ENCODE measurements at regions not wholly inside any gene's neighbourhood (a gene's known extent, or its start where the extent isn't known, plus 50 kb on each side); places are given as distances from the start of the nearest gene placed in this dataset.

GRCh38 chr10:55144001-55144400, 343.0 kb upstream of the PCDH15 start:
- DNase-seq = no peak

GRCh38 chr10:55141892-55142291, 340.9 kb upstream of the PCDH15 start:
- DNase-seq = peak; percentile 1

- no peak for DNase-seq
Measured at GRCh38 chr10:55137063-55137462, 336.0 kb upstream of the PCDH15 start.

- no peak for DNase-seq
Measured at GRCh38 chr10:55104738-55105137, 303.7 kb upstream of the PCDH15 start.

GRCh38 chr10:55098452-55098851, 297.4 kb upstream of the PCDH15 start:
- DNase-seq = no peak

- peak; percentile 8 for DNase-seq
Measured at GRCh38 chr10:55091691-55092328, 290.8 kb upstream of the PCDH15 start.

- DNase-seq = no peak
Measured at GRCh38 chr10:55078121-55078520, 277.1 kb upstream of the PCDH15 start.

- DNase-seq = no peak
Measured at GRCh38 chr10:55065185-55065584, 264.2 kb upstream of the PCDH15 start.

GRCh38 chr10:55063811-55064210, 262.8 kb upstream of the PCDH15 start:
- no peak for DNase-seq

- no peak for DNase-seq
Measured at GRCh38 chr10:55062349-55062748, 261.3 kb upstream of the PCDH15 start.

GRCh38 chr10:55058800-55059199, 257.8 kb upstream of the PCDH15 start:
- no peak for DNase-seq

GRCh38 chr10:55051515-55051914, 250.5 kb upstream of the PCDH15 start:
- DNase-seq = no peak

- DNase-seq = no peak
Measured at GRCh38 chr10:55048830-55049498, 247.9 kb upstream of the PCDH15 start.

GRCh38 chr10:55043540-55043939, 242.5 kb upstream of the PCDH15 start:
- DNase-seq = no peak

- no peak for DNase-seq
Measured at GRCh38 chr10:55033061-55033460, 232.0 kb upstream of the PCDH15 start.

GRCh38 chr10:55024713-55025112, 223.7 kb upstream of the PCDH15 start:
- no peak for DNase-seq

- no peak for DNase-seq
Measured at GRCh38 chr10:55019439-55019838, 218.4 kb upstream of the PCDH15 start.

GRCh38 chr10:55013318-55013717, 212.3 kb upstream of the PCDH15 start:
- no peak for DNase-seq

GRCh38 chr10:55002420-55002819, 201.4 kb upstream of the PCDH15 start:
- no peak for DNase-seq

- DNase-seq = no peak
Measured at GRCh38 chr10:55001422-55001821, 200.4 kb upstream of the PCDH15 start.

- DNase-seq = no peak
Measured at GRCh38 chr10:54993148-54993547, 192.1 kb upstream of the PCDH15 start.

- DNase-seq = peak; percentile 4
Measured at GRCh38 chr10:54985732-54986131, 184.7 kb upstream of the PCDH15 start.

GRCh38 chr10:54983255-54983654, 182.2 kb upstream of the PCDH15 start:
- DNase-seq = no peak

GRCh38 chr10:54962134-54962900, 161.3 kb upstream of the PCDH15 start:
- DNase-seq = no peak
